SU-DHL-6 (cell line): ENCODE measurements at regions not wholly inside any gene's neighbourhood (a gene's known extent, or its start where the extent isn't known, plus 50 kb on each side); places are given as distances from the start of the nearest gene placed in this dataset.
"Not testable (repeated sequence)": the region's sequence is repeated elsewhere in the genome, so short reads cannot be mapped to it uniquely, and the experiment has no call there.

Source experiments
- H2AFZ ChIP-seq: fragments of 200-600 bp; sonication (generic); 2 replicates; pipeline ENCODE4 v1.6.1; 2014; ENCODE audit warnings: low read depth, mild to moderate bottlenecking, moderate library complexity, mixed read lengths, antibody characterized with exemption, low read length; ENCODE audit not compliant: severe bottlenecking
- H3F3A ChIP-seq: fragments of 200-600 bp; shearing (Covaris generic); 2 replicates; pipeline ENCODE4 v1.6.0; 2016; ENCODE audit warnings: antibody characterized with exemption, mild to moderate bottlenecking; ENCODE audit not compliant: insufficient read depth
- H3K27ac ChIP-seq: fragments of 200-600 bp; sonication (generic); 2 replicates; pipeline ENCODE4 v1.5.1; 2016; ENCODE audit warnings: low read depth, mild to moderate bottlenecking, low read length, moderate library complexity, mixed read lengths
- H3K27me3 ChIP-seq: fragments of 200-600 bp; sonication (generic), shearing (Covaris generic); 2 replicates; pipeline ENCODE4 v1.6.0; 2014; ENCODE audit warnings: mild to moderate bottlenecking, low read length
- H3K36me3 ChIP-seq: fragments of 200-600 bp; sonication (generic); 2 replicates; pipeline ENCODE4 v1.6.1; 2014; ENCODE audit warnings: mild to moderate bottlenecking, low read length, mixed read lengths
- H3K4me2 ChIP-seq: fragments of 300-600, 200-600 bp; shearing (Covaris generic), sonication (generic); 2 replicates; pipeline ENCODE4 v1.6.0; 2014; ENCODE audit warnings: low read length, low read depth, mild to moderate bottlenecking; ENCODE audit not compliant: poor library complexity, severe bottlenecking
- H3K4me3 ChIP-seq: fragments of 200-600 bp; sonication (generic); 2 replicates; pipeline ENCODE4 v1.5.1; 2014; ENCODE audit warnings: antibody characterized with exemption, low read length, mild to moderate bottlenecking, mixed read lengths; ENCODE audit not compliant: insufficient read depth, poor library complexity, severe bottlenecking
- H3K79me2 ChIP-seq: fragments of 200-600 bp; sonication (generic); 2 replicates; pipeline ENCODE4 v1.6.1; 2014; ENCODE audit warnings: mild to moderate bottlenecking, low read length, moderate library complexity; ENCODE audit not compliant: insufficient read depth
- H3K9ac ChIP-seq: fragments of 200-600 bp; sonication (generic); 2 replicates; pipeline ENCODE4 v1.7.0; 2014; ENCODE audit warnings: mild to moderate bottlenecking, low read length
- H3K9me2 ChIP-seq: fragments of 200-600 bp; sonication (generic); replicated peaks from 2 replicates; pipeline ENCODE4 v1.6.1; 2014; ENCODE audit warnings: low read length; ENCODE audit not compliant: insufficient read depth
- H3K9me3 ChIP-seq: fragments of 200-600 bp; sonication (generic); 2 replicates; pipeline ENCODE4 v1.6.1; 2014; ENCODE audit warnings: low read length, mixed read lengths; ENCODE audit not compliant: insufficient read depth
- H4K20me1 ChIP-seq: fragments of 200-600 bp; sonication (generic); 2 replicates; pipeline ENCODE4 v1.6.1; 2014; ENCODE audit warnings: low read depth, mild to moderate bottlenecking, antibody characterized with exemption, low read length, moderate library complexity, mixed read lengths
- EZH2phosphoT487 ChIP-seq: fragments of 200-600 bp; sonication (generic), shearing (Covaris generic); conservative IDR thresholded peaks from 2 replicates; pipeline ENCODE4 v1.6.1; 2018; ENCODE audit warnings: mild to moderate bottlenecking, antibody characterized with exemption, low read length, moderate library complexity, mixed read lengths
- TF ChIP-seq, protein P1 (sequence below): fragments of 200-600 bp; sonication (generic); IDR thresholded peaks from one replicate; pipeline ENCODE4 v1.5.1; 2017; ENCODE audit warnings: antibody characterized with exemption, mild to moderate bottlenecking, low read length, moderate library complexity; ENCODE audit not compliant: insufficient read depth, poor library complexity, severe bottlenecking

DNA sequence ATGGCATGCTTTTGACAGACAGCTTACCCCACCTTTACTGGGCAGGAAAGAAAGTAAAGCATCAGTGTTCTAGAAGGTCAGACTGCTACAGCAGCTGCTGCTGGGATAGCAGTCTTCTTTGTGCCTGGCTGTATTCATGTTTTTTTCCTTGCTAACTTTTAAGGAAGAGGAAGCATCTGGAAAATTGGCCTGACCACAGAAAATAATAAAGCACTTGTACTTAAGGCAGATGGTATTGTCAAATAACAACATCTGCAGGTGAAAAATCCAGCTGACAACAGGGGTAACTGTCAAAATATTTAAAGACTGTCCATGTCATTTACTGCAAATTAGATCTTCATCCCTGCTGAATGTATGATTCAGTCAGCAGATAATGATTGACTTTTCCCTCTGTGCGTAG is 229.0 kb downstream of the OXSM start:
- no peaks in the 10 kb centered on the region for H3K27me3 ChIP-seq

DNA sequence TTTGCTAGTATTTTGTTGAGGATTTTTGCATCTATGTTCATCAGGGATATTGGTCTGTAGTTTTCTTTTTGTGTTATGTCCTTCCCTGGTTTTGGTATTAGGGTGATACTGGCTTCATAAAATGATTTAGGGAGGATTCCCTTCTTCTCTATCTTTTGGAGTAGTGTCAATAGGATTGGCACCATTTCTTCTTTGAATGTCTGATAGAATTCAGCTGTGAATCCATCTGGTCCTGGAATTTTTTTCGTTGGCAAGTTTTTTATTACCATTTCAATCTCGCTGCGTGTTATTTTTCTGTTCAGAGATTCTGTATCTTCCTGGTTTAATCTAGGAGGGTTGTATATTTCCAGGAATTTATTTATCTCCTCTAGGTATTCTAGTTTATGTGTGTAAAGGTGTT is 234.3 kb downstream of the OXSM start:
- not testable (repeated sequence) for H3K9me2 ChIP-seq, H3K27ac ChIP-seq, H3K9ac ChIP-seq, H3K9me3 ChIP-seq, H3F3A ChIP-seq, H3K4me3 ChIP-seq, H2AFZ ChIP-seq, H3K79me2 ChIP-seq, H3K27me3 ChIP-seq, H3K36me3 ChIP-seq, H3K4me2 ChIP-seq, H4K20me1 ChIP-seq

More for the DNA sequence above, 229.0 kb downstream of the OXSM start:
- H3K79me2 ChIP-seq, result no peaks in the 10 kb centered on the region
- H2AFZ ChIP-seq, result no peak overlapping the region
- H3K9me2 ChIP-seq, result no peaks in the 10 kb centered on the region
- no peaks in the 10 kb centered on the region for H3K9me3 ChIP-seq
- no peak overlapping the region for H3K4me3 ChIP-seq
- no peak overlapping the region for H3K4me2 ChIP-seq
- H3F3A ChIP-seq, result no peaks in the 10 kb centered on the region
- no peaks in the 10 kb centered on the region for H3K36me3 ChIP-seq
- TF ChIP-seq, protein P1, sequence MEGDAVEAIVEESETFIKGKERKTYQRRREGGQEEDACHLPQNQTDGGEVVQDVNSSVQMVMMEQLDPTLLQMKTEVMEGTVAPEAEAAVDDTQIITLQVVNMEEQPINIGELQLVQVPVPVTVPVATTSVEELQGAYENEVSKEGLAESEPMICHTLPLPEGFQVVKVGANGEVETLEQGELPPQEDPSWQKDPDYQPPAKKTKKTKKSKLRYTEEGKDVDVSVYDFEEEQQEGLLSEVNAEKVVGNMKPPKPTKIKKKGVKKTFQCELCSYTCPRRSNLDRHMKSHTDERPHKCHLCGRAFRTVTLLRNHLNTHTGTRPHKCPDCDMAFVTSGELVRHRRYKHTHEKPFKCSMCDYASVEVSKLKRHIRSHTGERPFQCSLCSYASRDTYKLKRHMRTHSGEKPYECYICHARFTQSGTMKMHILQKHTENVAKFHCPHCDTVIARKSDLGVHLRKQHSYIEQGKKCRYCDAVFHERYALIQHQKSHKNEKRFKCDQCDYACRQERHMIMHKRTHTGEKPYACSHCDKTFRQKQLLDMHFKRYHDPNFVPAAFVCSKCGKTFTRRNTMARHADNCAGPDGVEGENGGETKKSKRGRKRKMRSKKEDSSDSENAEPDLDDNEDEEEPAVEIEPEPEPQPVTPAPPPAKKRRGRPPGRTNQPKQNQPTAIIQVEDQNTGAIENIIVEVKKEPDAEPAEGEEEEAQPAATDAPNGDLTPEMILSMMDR, result no peak
- TF ChIP-seq EZH2phosphoT487, result no peak
- H3K27ac ChIP-seq, result no peak overlapping the region
- no peaks in the 10 kb centered on the region for H4K20me1 ChIP-seq
- H3K9ac ChIP-seq, result no peak overlapping the region

DNA sequence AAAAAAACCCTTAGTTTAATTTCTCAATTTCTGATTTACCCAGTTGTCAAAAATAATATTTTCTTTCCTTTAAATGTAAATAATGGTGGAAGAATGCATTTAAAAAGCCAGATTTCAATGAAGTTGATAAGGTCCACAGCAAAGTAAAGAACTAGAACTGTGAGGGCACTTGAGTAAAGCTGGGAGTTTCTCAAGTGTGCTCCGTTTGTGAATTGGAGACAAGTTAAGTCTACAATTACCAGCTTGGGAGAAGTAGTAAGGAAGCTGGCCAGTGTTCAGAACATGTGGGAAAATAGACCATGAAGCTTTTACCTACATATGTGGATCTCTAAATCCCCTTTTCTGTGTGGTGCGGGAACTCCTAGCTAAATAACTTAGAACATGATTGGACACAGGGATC is 239.4 kb downstream of the OXSM start:
- H4K20me1 ChIP-seq, result no peaks in the 10 kb centered on the region
- H3K4me3 ChIP-seq, result no peak overlapping the region
- H3K9ac ChIP-seq, result no peak overlapping the region
- TF ChIP-seq, protein P1, result no peak
- no peak for TF ChIP-seq EZH2phosphoT487
- H2AFZ ChIP-seq, result no peak overlapping the region
- no peaks in the 10 kb centered on the region for H3F3A ChIP-seq
- no peaks in the 10 kb centered on the region for H3K9me3 ChIP-seq
- H3K79me2 ChIP-seq, result no peaks in the 10 kb centered on the region
- no peaks in the 10 kb centered on the region for H3K9me2 ChIP-seq
- no peak overlapping the region for H3K27ac ChIP-seq
- no peaks in the 10 kb centered on the region for H3K27me3 ChIP-seq
- H3K4me2 ChIP-seq, result no peak overlapping the region
- no peaks in the 10 kb centered on the region for H3K36me3 ChIP-seq

DNA sequence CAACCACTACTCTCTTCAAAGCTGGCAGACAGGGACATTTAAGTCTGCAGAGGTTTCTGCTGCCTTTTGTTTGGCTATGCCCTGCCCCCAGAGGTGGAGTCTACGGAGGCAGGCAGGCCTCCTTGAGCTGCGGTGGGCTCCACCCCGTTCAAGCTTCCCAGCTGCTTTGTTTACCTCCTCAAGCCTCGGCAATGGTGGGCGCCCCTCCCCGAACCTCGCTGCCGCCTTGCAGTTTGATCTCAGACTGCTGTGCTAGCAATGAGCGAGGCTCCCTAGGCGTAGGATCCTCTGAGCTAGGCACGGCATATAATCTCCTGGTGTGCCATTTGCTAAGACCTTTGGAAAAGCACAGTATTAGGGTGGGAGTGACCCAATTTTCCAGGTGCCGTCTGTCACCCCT is 252.2 kb downstream of the OXSM start:
- H3K9me3 ChIP-seq, H3K36me3 ChIP-seq, H3K27me3 ChIP-seq: not testable (repeated sequence)

More for the DNA sequence above, 252.2 kb downstream of the OXSM start:
- H3K27ac ChIP-seq, H3F3A ChIP-seq, H3K79me2 ChIP-seq, H3K9ac ChIP-seq, H3K9me2 ChIP-seq, H4K20me1 ChIP-seq, H3K4me3 ChIP-seq, H2AFZ ChIP-seq, H3K4me2 ChIP-seq: not testable (repeated sequence)
